Stromal cell of bone marrow (primary cell): ENCODE measurements at regions not wholly inside any gene's neighbourhood (a gene's known extent, or its start where the extent isn't known, plus 50 kb on each side); places are given as distances from the start of the nearest gene placed in this dataset.
A peak's percentile ranks its signal among the peaks of the same experiment; 100 is the strongest.
"Not testable (repeated sequence)": the region's sequence is repeated elsewhere in the genome, so short reads cannot be mapped to it uniquely, and the experiment has no call there.

Experiments
- DNase-seq: peaks from one replicate; pipeline ENCODE4 v3.0.0-alpha.2; 2012; ENCODE audit warnings: low read depth

- DNase-seq, result peak; percentile 29
These were observed 231.3 kb upstream of the NPY start for GRCh38 chr7:24052572-24053260.

- no peak for DNase-seq
These were observed 229.8 kb upstream of the NPY start for GRCh38 chr7:24054236-24054635.

- DNase-seq, result no peak
These were observed 226.7 kb upstream of the NPY start for GRCh38 chr7:24057243-24057642.

GRCh38 chr7:24058953-24059352 is 225.0 kb upstream of the NPY start:
- no peak for DNase-seq

GRCh38 chr7:24059775-24060174 is 224.2 kb upstream of the NPY start:
- DNase-seq, result no peak

GRCh38 chr7:24063721-24064120 is 220.3 kb upstream of the NPY start:
- DNase-seq, result no peak

GRCh38 chr7:24069751-24070150 is 214.2 kb upstream of the NPY start:
- no peak for DNase-seq

- no peak for DNase-seq
These were observed 210.2 kb upstream of the NPY start for GRCh38 chr7:24073651-24074420.

- peak; percentile 2 for DNase-seq
These were observed 208.6 kb upstream of the NPY start for GRCh38 chr7:24075426-24075810.

GRCh38 chr7:24082826-24083225 is 201.2 kb upstream of the NPY start:
- no peak for DNase-seq

- DNase-seq, result no peak
These were observed 181.0 kb upstream of the NPY start for GRCh38 chr7:24102988-24103387.

- DNase-seq, result no peak
These were observed 175.0 kb upstream of the NPY start for GRCh38 chr7:24108906-24109376.

- no peak for DNase-seq
These were observed 173.9 kb upstream of the NPY start for GRCh38 chr7:24110056-24110455.

GRCh38 chr7:24113506-24113905 is 170.5 kb upstream of the NPY start:
- DNase-seq, result no peak

- DNase-seq, result no peak
These were observed 168.3 kb upstream of the NPY start for GRCh38 chr7:24115661-24116060.

GRCh38 chr7:24117903-24118499 is 166.0 kb upstream of the NPY start:
- not testable (repeated sequence) for DNase-seq

GRCh38 chr7:24119852-24120251 is 164.1 kb upstream of the NPY start:
- DNase-seq, result no peak

GRCh38 chr7:24123076-24123475 is 160.9 kb upstream of the NPY start:
- DNase-seq, result peak; percentile 6

GRCh38 chr7:24125765-24126164 is 158.2 kb upstream of the NPY start:
- DNase-seq, result no peak

GRCh38 chr7:24127930-24128329 is 156.1 kb upstream of the NPY start:
- no peak for DNase-seq

- DNase-seq, result peak; percentile 19
These were observed 154.4 kb upstream of the NPY start for GRCh38 chr7:24129597-24129996.

- no peak for DNase-seq
These were observed 153.4 kb upstream of the NPY start for GRCh38 chr7:24130631-24131030.

- no peak for DNase-seq
These were observed 150.3 kb upstream of the NPY start for GRCh38 chr7:24133691-24134090.
